DMS53 (cell line): ENCODE measurements at regions not wholly inside any gene's neighbourhood (a gene's known extent, or its start where the extent isn't known, plus 50 kb on each side); places are given as distances from the start of the nearest gene placed in this dataset.

Experiments used
- DNase-seq: peaks from one replicate; lab custom pipeline; 2025; lab: John Stamatoyannopoulos, UW

DNA sequence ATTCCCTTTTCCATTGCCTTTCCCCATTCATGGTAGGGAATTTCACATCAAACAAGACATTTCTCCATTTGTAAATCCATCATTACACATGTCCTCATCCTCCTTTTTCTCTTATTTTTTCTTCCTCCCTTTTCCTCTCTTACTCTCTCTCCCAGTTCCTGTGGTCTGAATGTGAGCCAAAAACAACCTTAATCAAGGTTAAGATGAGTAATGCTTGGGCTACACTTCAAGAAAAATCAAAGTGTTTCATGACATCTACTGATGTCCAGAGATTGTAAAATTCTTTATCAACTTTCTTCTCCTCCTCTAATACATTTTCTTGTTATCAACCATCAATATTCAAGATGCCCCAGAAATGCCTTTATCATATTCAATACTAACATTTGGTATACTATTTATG lies 172.5 kb upstream of the PRNP start:
- DNase-seq, result no peak

DNA sequence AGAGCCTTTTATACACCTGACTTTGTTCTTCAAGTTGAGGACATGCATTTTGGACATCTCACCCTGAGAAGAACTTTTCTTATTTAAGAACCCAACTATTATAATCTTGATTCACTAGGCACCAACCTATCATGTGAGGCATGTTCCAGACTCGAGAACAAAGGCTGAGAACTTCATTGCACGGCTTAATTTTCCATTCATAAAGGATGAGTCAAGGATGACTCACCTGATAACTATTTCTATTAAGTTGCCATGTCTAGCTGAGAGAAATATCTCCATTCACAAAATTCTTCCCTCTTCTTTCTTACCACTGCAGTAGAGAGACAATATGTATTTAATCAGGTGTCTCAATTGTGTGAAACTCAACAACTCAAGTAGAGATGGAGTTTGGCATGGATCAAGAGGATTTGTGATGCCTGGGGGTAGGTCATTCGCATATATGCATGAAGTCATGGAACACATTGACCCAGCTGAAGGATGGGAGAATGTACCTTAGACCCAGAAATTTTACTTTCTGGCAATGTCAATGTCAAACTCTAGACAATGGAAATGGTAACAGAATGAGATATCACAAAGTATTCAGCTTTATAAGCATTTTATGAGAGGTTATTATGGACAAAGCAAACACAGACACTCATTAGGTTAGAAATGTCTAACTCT lies 173.2 kb upstream of the PRNP start:
- DNase-seq, result peak; percentile 10

DNA sequence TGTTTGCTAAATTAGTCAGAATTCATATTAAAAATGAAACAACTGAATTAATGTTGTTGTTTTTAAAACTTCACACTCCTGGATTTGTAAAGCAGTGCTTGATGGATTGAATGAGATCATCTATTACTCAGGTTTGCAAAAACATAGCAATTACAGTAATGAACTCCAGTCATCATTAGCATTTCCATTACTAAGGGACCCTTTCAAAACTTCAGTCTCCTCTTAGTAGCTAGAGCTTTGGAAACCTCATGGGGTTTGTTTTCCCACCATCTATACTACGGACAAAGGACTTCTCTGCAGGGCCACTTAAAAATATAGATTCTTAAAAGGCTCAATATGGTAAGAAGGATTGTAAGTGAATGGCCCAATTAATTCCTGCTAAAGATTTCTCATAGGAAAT lies 174.5 kb upstream of the PRNP start:
- no peak for DNase-seq

DNA sequence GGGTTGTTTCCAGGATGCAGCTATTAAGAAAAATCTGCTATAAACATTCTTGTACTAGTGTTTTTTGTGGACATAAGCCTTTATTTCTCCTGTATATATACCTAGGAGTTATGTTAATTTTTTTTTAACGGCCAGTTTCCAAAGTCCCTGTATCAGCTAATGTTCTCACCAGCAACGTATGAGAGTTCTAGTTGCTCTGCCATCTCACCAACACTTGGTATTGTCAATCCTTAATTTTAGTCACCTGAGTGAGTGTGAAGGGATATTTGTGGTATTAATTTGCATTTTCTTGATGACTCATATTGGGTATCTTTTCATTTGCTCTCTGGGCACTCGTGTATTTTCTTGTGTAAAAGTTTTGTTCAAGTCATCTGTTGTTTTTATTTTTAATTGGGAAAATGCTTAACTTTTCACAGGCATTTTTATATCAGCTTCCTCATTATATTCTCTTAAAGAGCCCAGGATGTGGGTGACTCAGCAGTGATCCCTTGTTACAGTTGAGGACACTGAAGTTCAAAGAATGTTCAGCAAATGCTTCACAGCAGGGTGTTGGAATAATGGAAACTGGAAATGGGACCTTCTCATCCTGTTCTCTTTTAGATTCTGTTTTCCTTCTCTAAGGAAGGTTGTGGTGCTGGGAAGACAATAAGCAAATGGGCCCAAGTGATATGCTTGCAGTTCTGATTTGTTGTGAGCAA lies 176.3 kb upstream of the PRNP start:
- no peak for DNase-seq

DNA sequence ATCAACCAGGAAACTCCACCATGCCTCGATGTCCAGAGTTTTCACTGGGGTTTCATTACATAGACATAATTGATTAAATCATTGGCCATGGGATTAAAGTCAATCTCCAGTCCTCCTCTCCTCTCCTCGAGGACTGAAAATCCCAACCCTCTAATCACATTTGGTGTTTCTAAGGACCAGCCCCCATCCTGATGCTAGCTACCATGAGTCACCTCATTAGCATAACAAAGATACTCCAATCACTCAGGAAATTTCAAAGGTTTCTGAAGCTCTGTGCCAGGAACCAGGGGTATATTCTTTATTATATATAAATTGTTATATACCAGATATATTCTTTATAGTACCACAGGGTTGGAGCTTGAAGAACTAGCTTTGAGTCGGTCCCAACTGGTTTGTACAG lies 177.5 kb upstream of the PRNP start:
- DNase-seq, result no peak

DNA sequence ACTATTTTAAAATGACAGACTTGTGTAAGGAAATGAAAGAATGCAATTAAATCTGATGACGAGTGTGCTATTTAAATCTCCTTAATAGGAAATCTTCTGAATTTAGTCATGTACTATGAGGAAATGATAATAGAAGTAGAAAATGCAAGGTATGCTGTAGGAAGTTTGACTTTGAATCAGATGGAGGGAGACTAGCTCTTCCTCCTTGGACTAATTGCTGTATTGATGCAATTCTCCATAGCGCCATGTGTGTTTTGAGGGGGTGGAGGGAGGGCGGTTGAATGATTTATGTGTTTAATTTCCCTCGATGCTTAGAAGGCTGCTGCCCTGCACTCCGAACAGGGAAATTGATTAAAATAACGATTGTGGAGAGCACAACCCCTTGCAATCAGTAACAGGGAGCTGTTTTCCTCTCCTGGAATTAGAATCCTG lies 179.0 kb upstream of the PRNP start:
- no peak for DNase-seq

DNA sequence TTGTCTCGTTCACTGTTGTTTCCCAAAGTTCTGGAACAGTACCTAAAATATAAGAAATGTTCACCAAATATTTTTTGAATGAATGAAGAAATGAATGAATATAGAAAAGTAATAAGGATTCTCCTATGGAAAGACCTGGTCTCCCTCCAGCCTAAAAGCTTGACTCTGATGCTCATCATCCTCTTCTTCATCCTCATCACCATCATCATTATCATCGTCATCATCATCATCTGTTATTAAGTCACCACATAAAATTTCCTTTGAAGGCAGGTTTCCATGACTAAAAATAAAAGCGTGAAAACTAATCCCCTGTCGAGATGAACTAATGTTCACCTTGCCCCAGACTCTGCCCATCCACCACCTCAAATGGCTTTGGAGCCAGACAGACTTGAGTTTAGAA lies 181.4 kb upstream of the PRNP start:
- DNase-seq, result no peak

DNA sequence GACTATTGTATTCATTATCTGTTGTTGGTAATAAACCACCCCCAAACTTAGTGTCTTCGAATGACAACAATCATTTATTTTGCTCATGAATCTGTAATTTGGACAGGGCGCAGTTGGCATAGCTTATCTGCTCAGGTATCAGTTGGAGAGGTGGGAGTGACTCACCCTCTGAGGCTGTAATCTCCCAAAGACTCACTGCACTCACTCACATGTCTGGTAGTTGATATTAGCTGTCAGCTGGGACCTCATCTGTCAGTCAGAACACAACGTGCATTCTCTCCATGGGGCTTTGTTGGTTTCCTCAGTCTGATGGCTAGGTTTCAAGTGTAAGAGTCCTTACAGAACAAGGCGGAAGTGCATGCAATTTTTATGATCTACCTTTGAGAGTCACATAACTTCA lies 183.5 kb upstream of the PRNP start:
- DNase-seq, result no peak

DNA sequence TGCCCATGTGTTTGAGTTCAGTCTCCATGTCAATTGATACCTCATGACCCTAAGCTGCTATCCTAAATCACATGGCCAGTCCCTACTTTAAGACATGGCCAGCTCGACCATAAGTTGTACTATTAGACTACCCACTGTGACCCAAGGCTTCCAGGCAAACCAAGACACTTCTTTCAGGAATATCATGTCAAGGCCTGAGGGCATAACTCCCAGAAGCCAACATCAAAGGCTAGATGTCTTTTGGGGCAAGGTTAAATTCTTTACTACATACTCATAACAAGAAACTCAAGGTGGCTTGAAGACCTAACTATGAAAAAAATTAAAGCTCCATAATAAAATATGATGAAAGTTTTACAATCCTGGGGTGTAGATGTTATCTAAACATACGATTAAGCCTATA lies 192.9 kb upstream of the PRNP start:
- DNase-seq, result no peak

DNA sequence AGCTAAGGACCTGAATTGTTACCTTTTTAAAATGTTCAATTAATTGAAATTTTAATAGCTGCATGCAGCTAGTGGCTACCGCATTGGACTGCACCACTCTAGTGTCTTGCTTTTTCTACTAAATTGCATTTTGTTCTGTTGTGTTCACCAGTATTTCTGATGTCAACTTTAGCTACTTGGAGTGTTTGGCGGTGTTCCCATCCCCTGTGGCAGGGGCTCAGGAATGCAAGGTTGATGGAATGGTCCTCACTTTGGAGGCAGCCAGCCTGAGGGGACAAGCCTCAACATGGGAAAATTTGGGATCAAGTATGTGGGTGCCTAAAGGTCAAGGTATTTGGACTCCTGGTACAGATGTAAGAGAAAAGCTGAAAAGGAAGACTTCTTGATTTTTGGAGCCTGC lies 194.6 kb upstream of the PRNP start:
- DNase-seq, result no peak

DNA sequence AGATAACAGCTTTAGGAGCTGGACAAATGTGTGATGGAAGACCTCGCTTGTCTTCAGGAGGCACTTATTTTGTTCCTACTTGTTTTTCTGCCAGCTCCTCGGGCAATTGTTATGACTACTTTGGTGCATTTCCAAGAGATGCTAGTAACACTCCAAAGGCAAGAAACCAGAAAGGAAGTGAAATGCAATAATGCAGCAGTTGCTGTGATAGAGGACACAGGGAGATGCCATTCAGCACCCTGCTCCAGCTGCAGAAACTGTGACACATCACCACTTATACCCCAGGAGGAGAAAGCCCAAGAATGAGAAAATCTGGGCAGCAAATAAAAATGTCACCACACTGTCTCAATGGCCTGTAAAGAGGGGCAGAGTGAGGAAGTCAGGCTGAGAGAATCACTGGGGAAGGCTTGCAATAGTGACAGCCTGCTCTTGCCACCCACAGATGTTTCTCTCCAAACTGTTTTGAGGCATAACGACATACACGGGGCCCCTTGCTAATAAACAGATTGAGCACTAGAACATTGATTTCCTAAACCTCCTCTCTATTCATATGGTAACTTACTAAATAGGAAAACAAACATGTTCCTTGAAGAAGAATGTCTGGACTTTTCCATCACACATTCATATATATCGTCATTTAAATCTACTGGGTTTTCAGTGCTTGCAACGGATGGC lies 195.5 kb upstream of the PRNP start:
- no peak for DNase-seq

DNA sequence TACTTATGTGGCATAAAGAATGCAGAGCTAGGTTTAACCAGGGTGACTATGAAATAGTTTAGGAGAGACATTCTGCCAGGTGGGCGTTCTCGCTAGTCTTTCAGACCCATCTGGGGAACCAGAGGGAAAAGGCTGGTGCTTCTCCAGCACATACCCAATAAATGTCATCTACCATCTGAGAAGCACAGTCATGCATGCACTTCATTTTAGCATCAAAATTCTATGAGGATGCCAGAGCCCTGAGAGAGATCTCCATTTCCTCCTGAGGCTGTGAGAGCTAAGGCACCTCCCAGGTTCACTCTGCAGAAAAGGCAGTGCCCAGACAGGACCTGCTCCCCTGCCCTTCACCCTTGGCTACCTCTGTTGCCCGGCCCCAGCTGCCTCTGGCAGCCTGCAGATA lies 196.2 kb upstream of the PRNP start:
- no peak for DNase-seq

DNA sequence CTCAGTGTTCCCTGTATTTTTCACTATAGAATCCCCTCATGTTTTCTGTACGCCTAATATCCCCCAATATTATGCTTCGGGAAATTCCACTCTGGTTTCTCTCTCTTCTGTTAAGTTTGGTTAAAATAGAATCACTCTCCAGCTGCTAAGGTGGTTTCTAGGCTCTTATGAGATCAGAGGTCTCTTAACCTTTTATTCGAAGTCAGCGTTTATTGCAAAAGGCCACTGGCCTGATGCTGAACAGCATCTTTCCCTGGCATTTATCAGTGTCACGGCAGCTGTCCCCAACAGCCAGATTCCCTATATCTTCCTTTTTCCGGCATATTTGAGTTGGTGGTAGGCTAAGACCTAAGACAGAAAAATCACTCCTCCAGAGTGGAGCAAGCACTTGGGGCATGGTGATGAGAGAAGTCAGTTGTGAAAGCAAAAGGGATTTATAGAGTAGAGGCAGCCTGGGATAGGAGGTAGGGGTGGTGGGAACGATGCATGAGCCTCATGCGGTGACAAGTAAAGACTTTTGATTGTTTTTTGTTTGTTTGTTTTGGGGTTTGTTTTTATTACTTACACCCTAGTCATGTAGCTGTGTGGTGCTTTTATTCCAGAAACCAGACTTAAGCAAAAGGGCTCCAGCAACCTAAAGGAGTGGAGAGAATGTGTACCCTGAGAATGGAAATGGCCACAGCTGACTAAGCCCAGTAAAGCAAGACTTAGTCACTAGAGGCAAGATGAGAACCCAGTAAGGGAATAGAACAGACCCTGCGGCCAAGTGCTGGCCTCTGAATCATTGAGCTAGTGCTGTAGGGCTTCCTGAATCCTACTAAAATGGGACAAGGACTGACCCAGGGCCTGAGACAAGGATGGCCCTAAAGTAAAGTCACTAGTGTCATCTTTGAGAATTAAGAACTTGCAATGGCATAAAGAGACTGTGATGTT lies 197.6 kb upstream of the PRNP start:
- DNase-seq, result no peak

DNA sequence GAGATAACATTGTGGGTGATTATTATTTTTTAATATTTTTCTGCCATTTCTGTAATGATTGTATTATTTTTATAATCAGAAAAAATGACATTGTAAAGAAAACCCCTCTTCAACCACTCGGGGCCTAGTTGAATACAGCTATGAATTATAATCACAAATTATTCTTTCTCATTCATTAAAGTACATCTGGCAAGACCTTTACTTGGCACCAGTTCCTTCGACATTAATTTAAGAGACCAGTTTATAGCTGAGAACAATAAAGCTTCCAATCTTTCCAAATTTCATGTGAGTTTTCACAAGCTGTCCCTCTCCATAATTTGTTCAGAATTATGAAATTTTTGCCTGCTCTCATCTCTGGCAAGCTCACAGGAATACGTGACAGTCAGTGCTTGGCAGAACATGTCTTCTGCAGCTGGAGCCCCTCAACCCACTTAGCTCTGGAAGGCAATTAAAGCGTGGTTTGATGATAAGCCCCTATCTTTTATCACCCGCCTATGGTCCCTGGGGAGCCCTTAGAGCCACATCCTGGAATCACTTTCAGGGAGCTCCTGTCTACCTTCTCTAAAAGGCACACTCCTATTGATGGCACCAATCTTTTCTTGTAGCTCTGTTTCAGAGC lies 201.8 kb upstream of the PRNP start:
- no peak for DNase-seq

DNA sequence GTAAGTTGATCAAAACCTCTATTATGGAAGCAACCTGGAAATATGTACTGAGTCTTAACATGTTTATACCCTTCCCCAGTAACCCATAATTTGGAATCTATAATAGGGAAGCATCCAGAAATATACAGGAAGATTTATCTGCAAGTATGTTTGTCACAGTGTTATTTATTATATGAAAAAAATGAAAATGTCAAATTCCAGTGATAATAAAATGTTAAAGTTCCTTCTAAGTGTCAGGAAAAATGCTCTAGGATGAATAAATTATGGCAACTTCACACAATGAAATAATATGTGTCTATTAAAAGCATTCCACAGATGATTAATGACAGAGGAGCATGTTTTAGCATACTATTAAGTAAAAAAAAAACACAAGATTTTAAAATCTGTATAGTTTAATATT lies 202.3 kb upstream of the PRNP start:
- DNase-seq, result no peak

DNA sequence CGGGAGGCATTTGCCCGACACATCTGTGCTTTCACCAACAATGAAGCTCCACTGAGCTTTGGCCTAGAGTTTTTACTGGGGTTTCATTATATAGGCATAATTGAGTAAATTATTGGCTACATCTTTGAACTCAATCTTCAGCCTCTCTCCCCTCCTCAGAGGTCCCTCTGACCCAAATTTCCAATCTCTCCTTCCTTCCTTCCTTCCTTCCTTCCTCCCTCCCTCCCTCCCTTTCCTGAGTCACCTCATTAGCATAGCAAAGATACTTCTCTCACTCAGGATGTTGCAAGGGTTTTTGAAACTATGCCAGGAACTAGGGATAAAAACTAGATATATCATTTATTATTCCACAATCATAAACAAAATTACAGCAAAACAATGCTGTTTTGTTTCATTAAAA lies 202.8 kb upstream of the PRNP start:
- DNase-seq, result no peak

DNA sequence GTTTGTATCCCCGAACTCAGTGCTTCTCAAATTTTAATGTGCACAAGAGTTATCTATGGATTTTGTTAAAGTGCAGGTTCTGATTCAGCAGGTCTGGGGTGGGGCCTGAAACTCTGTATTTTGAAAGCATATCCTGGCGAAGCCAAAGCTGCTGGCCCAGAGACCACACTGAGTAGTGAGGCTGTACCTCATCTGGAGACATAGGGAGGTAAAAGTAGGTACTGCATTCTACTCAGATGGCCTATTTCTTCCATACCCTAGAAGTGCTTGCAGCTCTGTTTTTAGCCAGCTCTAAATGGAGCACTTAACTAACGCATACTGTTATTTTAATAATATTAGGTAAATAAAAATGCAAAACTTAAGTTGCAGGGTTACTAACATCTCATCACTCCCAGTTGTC lies 206.2 kb upstream of the PRNP start:
- no peak for DNase-seq

DNA sequence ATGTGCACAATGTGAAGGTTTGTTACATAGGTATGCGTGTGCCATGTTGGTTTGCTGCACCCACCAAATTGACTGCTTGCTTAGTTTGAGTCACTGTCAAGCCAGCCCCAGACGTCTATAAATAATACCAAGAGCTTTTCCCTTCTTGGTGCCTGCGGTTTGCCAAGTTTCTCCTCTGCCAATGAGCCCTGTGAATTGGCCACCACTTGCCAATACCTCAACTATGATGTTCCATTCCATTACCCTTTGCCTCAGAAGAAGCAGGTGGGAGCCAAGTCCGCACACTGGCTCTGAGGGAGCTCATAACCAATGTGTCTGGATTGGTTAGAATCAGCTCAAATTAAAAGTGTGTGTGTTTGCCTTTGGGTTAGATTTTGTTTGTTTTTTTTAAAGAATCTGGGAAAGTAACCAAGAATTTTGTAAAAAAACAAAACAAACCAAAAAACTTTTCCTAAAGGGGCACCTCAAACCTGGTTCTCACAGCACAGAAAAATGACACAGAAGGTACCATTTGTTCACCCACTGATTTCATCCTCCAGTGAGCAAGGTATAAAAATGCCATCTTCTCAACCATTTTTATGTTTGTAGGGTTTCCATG lies 209.3 kb upstream of the PRNP start:
- no peak for DNase-seq

DNA sequence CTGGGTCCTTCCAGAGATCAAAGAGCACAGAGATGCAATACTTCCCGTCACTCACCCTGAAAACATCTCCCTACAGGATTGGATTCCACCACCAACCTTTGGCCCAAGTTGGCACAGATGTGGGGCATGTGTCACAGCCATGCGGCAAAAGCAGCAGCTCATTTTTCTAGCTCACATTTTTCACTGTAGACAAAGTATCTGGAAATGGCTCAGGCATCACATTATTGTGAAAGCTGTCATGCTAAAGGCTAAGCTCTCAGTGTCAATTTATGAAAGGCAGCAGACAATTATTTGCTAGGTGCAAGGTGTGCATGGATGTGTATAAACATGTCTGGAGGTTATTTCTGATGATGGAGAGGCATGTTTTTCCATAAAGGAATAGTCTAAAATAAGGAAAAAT lies 213.3 kb upstream of the PRNP start:
- DNase-seq, result no peak

DNA sequence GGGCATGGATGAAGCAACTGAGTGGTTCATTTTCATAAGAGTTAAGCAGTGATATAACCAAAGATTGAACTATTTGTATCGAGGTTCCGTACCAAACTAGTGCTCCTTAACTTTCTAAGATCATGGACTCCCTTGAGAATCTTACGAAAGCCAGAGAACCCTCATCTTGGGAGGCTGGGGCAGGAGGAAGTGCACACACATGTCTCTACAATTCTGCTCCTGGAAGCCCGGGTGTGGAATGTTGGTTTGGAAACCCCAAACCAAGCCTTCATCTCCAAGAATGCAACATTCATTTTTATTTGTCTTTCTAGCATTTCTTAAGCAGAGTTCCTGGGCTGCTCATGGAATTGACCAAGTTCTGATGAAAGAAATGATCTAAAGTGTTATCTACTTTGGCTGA lies 215.0 kb upstream of the PRNP start:
- no peak for DNase-seq

DNA sequence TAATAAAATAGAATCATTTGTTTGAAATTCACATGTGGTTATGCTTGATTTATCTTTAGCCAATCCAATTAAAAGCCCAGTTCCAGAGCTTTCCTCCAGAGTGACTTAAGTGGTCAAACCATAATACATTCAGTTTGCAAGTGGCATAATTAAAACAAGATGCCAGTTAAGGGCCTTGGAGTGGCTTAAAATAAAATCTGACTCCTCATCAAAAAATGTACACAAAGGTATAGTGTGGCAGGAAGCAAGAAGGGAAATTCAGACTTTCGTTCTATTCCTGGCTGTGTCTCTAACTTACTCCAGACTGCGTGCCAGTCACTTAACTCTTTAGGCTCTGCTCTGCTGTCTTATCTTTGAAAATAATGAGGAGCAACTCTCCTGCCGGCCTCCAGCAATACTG lies 215.9 kb upstream of the PRNP start:
- no peak for DNase-seq

DNA sequence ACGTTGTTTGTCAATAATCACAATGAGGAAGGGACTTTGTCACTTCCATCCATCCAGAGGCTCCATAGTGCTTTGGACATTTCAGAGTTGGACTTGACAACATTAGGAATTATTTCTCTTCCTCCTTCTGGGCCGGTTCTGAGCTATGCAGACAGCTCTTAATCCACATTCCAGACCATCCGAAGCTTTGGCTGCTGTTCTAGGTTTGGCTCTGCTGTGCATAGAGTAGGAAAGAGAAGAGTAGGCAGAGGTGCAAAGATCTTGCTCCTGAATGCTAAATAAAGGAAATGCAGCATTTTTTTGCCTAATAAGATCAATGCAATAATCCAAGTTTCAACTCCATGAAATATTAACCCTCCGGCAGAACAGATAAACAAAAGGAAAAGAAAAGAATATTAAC lies 216.3 kb upstream of the PRNP start:
- DNase-seq, result no peak
